Right lobe of liver (tissue), 4 donors: ENCODE measurements at regions not wholly inside any gene's neighbourhood (a gene's known extent, or its start where the extent isn't known, plus 50 kb on each side); places are given as distances from the start of the nearest gene placed in this dataset.

Source experiments
- CTCF ChIP-seq, 4 donors: fragments of 200-600 bp in 3 of 4; fragments of 450-650 bp in 1 of 4; IDR thresholded peaks; one replicate each; pipeline versions ENCODE4 v1.5.1 to v1.8.0; 2016 to 2022; ENCODE audit warnings: antibody characterized with exemption in 4 of 4, mild to moderate bottlenecking in 2 of 4
- POLR2A ChIP-seq: fragments of 450-650 bp; IDR thresholded peaks from one replicate; pipeline ENCODE4 v1.6.1; 2017; ENCODE audit warnings: antibody characterized with exemption, mild to moderate bottlenecking
- donor health status: DM: no; HTN: no; CAD: no.
- donor health status: DM: no; HTN: no; CAD: no.
- donor health status: DM: no; HTN: yes; CAD: no.

- no peak for TF ChIP-seq POLR2A
- no peak for TF ChIP-seq CTCF (IDR thresholded peaks at IDR 0.05)
These were observed 292.7 kb downstream of the OLFM4 start for GRCh38 chr13:53321296-53321801.
